Stomach (tissue), 8 donors: ENCODE measurements at regions not wholly inside any gene's neighbourhood (a gene's known extent, or its start where the extent isn't known, plus 50 kb on each side); places are given as distances from the start of the nearest gene placed in this dataset.

ENCODE experiments used
- DNase-seq, 2 donors: peaks; one replicate each; pipeline versions ENCODE4 v3.0.0 to v3.0.0-alpha.2; 2013 to 2019
- H3K27ac ChIP-seq, 5 donors: fragments of 200-600 bp in 4 of 5; sonication (generic) in 4 of 5; one replicate each; pipeline ENCODE4 v1.5.1; 2013 to 2019; ENCODE audit warnings: mild to moderate bottlenecking in 1 of 5, moderate library complexity in 1 of 5
- H3K27me3 ChIP-seq, 3 donors: fragments of 200-600 bp; sonication (generic); one replicate each; pipeline ENCODE4 v1.5.1; 2017 to 2019; ENCODE audit warnings: mixed run types in 1 of 3
- H3K36me3 ChIP-seq, 4 donors: fragments of 200-600 bp; sonication (generic); 1 replicate in 3 of 4; 2 replicates in 1 of 4; pipeline ENCODE4 v1.5.1; 2016 to 2019
- H3K4me1 ChIP-seq, 4 donors: fragments of 200-600 bp; sonication (generic); one replicate each; pipeline ENCODE4 v1.5.1; 2016 to 2019
- H3K4me3 ChIP-seq, 4 donors: fragments of 200-600 bp; sonication (generic) in 3 of 4; one replicate each; pipeline ENCODE4 v1.5.1; 2016 to 2019; ENCODE audit warnings: mild to moderate bottlenecking in 1 of 4
- H3K9me3 ChIP-seq, 4 donors: fragments of 200-600 bp; sonication (generic); one replicate each; pipeline ENCODE4 v1.5.1; 2016 to 2019
- CTCF ChIP-seq, 7 experiments: fragments of 450-650 bp in 4 of 7; fragments of 200-600 bp in 3 of 7; sonication (generic) in 3 of 7; IDR thresholded peaks; one replicate each; pipeline ENCODE4 v1.5.1; 2016 to 2019; ENCODE audit warnings: antibody characterized with exemption in 7 of 7, control low read depth in 2 of 7, mild to moderate bottlenecking in 1 of 7
- EP300 ChIP-seq: sonication (generic); formaldehyde crosslinking; IDR thresholded peaks from one replicate; pipeline ENCODE4 v1.6.1; 2017; ENCODE audit warnings: antibody characterized with exemption
- POLR2A ChIP-seq, 4 donors: fragments of 450-650 bp; IDR thresholded peaks; one replicate each; pipeline ENCODE4 v1.6.1; 2016; ENCODE audit warnings: antibody characterized with exemption in 4 of 4, control low read depth in 2 of 4, mild to moderate bottlenecking in 1 of 4, moderate library complexity in 1 of 4
- POLR2AphosphoS5 ChIP-seq, 3 donors: sonication (generic); formaldehyde crosslinking; IDR thresholded peaks; one replicate each; pipeline ENCODE4 v1.6.1; 2016; ENCODE audit warnings: antibody characterized with exemption in 3 of 3
- WGBS, 5 donors: extraction: QIAGEN DNeasy Blood & Tissue Kit in 3 of 5; methylation state at CpG; one replicate each; pipeline versions ENCODE4 v1.1.5 to v1.1.7; 2013 to 2018; 5-methylcytosine and 5-hydroxymethylcytosine counted together
- intact Hi-C: fragments of 100-400 bp; cut with DNase I; formaldehyde crosslinking; loops from one replicate; pipeline ENCODE4 v1.15.1; 2023; ENCODE audit warnings: low total_unique reads
- donor health status: healthy with polysubstance abuse.
- donor health status: Bipolar disorder and iron deficiency.
- donor health status: healthy.

GRCh38 chr1:209324901-209325871 is 258.3 kb upstream of the CAMK1G start:
- no peak overlapping the region for H3K4me3 ChIP-seq
- H3K27ac ChIP-seq: no peak overlapping the region
- H3K27me3 ChIP-seq: no peaks in the 10 kb centered on the region
- H3K4me1 ChIP-seq: no peaks in the 10 kb centered on the region
- WGBS, 5 donors: 70 to 77% (median 71%) methylated on average over 5 of the region's 5 CpGs
- H3K9me3 ChIP-seq: no peaks in the 10 kb centered on the region
- DNase-seq: no peak
- intact Hi-C loops: no loop called here
- no peak for TF ChIP-seq CTCF (IDR thresholded peaks at IDR 0.05)
- no peak for TF ChIP-seq POLR2AphosphoS5 (IDR thresholded peaks at IDR 0.05)
- no peak for TF ChIP-seq POLR2A (IDR thresholded peaks at IDR 0.05)
- TF ChIP-seq EP300: no peak
- H3K36me3 ChIP-seq: no peaks in the 10 kb centered on the region

GRCh38 chr1:209326076-209326475 is 257.4 kb upstream of the CAMK1G start:
- 58 to 77% (median 71%) methylated on average over 2 of the region's 2 CpGs for WGBS, 5 donors
- Histone ChIP-seq H3K36me3 (no peaks in the 10 kb centered on the region), H3K27me3 (no peaks in the 10 kb centered on the region), H3K4me3 (no peak overlapping the region), H3K4me1 (no peaks in the 10 kb centered on the region), H3K9me3 (no peaks in the 10 kb centered on the region), H3K27ac (no peak overlapping the region)
- peak in 1 of 2 donors; percentile 60 for DNase-seq
- intact Hi-C loops: no loop called here
- TF ChIP-seq CTCF (IDR thresholded peaks at IDR 0.05): no peak

- H3K27ac ChIP-seq: no peak overlapping the region
- intact Hi-C loops: no loop called here
- peak in 1 of 2 donors; percentile 57 for DNase-seq
- TF ChIP-seq EP300 (no peak), CTCF (IDR thresholded peaks at IDR 0.05) (no peak), POLR2AphosphoS5 (IDR thresholded peaks at IDR 0.05) (no peak), POLR2A (IDR thresholded peaks at IDR 0.05) (no peak)
- H3K4me1 ChIP-seq: no peaks in the 10 kb centered on the region
- no peak overlapping the region for H3K4me3 ChIP-seq
- H3K9me3 ChIP-seq: no peaks in the 10 kb centered on the region
- 76 to 83% (median 78%) methylated on average over 7 of the region's 7 CpGs for WGBS, 5 donors
- H3K27me3 ChIP-seq: no peaks in the 10 kb centered on the region
- H3K36me3 ChIP-seq: no peaks in the 10 kb centered on the region
These were observed 256.7 kb upstream of the CAMK1G start for GRCh38 chr1:209326831-209327230.

- Histone ChIP-seq H3K9me3 (no peaks in the 10 kb centered on the region), H3K27me3 (no peaks in the 10 kb centered on the region), H3K4me3 (no peak overlapping the region), H3K4me1 (no peaks in the 10 kb centered on the region), H3K36me3 (no peaks in the 10 kb centered on the region), H3K27ac (no peak overlapping the region)
- intact Hi-C loops: no loop called here
- WGBS, 5 donors: 34 to 60% (median 48%) methylated on average over 4 of the region's 4 CpGs
- DNase-seq: peak in 1 of 2 donors; percentile 64
- TF ChIP-seq POLR2A (IDR thresholded peaks at IDR 0.05) (no peak), EP300 (no peak), CTCF (IDR thresholded peaks at IDR 0.05) (no peak), POLR2AphosphoS5 (IDR thresholded peaks at IDR 0.05) (no peak)
These were observed 255.3 kb upstream of the CAMK1G start for GRCh38 chr1:209328196-209328595.
